ENCODE measurements at regions not wholly inside any gene's neighbourhood (a gene's known extent, or its start where the extent isn't known, plus 50 kb on each side); places are given as distances from the start of the nearest gene placed in this dataset.
"Not testable (repeated sequence)": the region's sequence is repeated elsewhere in the genome, so short reads cannot be mapped to it uniquely, and the experiment has no call there.

DNA sequence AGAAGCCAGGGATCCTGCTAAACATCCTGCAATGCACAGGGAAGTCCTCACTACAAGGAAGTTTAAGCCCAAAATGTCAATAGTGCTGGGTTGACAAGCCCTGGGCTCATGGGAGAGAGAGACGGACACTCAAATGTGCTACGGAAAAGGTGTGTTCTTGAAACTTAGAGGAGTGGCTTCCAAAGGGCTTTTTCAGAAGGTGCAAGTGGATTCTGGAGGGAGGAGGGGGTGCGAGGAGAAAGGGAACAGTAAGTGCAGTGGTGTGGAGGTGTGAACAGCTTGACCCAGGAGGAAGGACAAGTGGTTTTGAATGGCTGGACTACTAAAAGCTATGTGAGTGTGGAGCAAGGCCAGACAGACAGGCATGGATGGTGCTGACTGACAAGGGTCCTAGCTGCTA, 50.4 kb upstream of the CECR2 start:
- no peak for DNase-seq (ENCODE audit: low read depth)

DNA sequence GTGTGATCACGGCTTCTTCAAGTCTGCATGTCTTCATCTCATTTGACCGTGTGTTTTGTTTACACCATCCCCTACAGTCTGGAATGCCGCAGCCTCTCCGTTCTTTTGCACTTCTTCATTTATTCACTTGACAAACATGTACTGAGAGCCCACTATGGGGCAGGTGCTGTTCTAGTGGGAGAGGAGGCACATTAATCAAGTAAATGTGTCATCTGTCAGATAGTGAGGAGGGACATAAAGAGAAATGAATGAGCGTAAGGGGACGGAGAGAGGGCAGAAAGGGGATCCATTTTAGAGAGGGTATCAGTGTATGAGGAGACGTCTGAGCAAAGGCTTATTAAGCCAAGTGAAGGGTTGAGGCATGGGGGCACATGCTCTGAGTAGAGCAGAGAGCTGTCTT, 54.0 kb upstream of the CECR2 start:
- DNase-seq (ENCODE audit: low read depth) = no peak

DNA sequence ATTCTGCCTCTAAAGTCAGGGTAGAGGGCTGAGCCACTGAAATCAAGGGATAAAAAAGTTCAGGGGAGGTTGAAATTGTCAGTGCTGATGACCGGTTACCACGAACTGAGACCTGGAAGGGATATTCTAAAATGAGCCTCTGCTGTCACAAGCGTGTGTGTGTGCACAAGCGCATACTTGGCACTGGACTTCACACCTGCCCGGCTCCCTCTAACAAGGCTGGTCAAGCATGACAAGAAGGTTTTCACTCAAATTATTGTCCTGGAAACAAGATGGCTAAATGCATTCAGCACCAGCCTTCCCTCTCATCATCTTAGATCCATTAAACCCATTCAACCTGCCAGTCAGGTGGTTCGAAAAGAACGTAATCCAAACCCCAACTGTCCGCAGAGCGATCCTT, 54.8 kb upstream of the CECR2 start:
- DNase-seq (ENCODE audit: low read depth) = no peak

DNA sequence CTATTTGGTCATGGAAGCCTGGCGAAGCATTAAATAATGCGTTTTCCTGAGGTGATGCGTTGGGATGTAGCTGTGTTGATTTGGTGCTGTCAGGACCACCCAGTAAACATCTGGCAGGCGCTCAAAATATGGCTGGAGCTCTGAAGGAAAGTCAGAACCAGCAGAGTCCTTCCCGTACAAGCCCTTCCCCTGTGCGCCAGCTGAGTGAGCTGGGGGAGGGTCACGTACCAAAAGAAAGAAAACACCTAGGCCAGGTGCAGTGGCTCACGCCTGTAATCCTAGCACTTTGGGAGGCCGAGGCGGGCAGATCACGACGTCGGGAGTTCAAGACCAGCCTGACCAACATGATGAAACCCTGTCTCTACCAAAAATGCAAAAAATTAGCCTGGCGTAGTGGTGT, 55.6 kb upstream of the CECR2 start:
- DNase-seq (ENCODE audit: low read depth) = no peak

DNA sequence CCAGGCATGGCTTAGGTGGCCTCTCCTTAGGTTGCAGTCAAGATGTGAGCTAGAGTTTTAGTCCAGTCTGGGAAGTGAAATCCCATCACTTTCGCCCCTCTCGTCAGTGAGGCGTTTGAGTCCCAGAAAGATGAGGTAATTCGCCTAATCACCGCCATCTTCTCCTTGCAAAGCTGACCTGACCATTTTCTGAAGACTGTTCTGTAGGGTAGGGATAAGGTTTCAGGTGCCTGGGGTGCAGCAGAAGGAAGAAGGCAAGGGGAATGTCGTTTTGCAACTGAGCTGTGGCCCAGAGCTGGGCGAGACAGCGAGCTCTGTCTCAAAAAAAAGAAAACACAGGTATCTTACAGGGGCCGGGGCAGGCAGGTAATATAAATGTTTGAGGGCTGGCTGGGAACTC, 61.7 kb upstream of the CECR2 start:
- no peak for DNase-seq (ENCODE audit: low read depth)

DNA sequence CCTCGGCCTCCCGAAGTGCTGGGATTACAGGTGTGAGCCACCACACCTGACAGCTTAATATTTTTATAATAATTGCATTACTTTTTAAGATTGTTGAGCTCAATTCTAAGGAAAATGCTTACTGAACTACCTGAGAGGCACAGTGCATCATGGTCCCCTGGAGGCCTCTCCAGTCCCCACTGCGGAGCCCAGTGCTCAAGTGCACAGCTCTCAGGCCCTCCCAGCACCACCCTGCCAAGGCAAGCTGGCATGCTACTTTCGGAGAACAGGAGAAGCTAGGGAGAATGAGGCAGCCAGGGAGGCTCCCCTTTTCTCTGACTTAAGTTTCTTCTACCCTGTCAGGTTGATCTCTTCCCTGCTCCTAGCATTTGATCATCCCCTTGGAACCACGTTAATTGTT, 64.2 kb upstream of the CECR2 start:
- no peak for DNase-seq (ENCODE audit: low read depth)

DNA sequence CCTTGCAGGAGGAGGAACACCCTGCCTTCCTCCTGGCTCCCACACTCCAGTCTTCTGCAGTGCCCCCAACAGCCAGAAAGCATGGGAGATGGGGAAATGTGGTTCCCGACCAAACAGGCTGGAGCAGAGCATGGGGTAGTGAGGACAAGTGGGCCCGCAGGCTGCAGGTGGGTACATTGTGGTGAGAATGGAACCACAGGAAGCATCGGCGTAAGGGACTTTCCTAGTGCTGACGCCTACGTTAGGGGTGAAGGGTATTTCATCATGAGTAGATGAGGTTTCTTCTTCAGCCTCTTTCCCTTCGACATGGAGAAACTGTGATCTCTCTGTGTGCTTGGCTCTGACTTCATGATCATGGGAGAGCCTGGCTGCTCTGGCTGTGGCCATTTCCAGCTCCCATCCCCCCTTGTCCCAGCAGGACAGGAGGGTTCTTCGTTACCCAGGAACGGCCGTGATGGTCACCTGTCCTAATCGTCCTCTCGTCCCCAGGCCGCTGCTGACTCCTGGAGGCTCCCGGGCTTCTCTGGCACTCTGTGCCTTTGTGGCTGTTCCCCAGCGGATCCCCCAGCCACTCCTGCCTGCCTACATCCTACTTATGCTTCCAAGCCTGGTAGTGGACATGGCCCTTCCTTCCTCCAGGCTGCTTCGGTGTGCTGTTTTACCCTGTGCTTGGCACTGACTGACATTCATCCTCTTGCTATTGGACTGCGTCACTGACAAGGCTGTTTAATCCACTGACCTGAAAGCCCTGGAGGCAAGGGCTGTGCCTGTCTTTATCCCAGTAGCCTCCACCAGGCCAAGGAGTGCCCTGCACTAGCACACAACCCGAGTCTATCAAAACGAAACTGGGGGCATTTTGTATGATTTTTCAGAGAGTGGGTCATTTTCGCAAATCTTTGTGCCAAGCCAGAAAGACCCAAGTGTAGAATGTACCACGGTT, 65.2 kb upstream of the CECR2 start:
- peak; percentile 10 for DNase-seq (ENCODE audit: low read depth)

DNA sequence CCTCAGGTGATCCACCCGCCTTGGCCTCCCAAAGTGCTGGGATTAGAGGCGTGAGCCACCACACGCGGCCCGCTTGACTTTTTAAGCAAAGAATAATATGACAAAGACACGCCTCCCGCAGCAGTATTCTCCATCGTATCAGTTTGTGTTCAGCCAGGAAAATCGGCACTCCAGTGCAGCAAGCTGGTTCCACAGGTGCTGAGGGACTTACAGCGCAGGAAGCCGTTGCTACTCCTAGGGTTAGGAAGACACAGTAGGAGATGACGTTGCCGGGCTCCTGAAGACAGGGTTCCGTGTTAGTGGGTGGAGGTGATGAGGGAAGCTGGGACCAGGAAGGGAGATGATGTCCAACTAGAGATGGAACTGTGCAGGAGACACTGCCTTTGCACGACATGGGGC, 65.8 kb upstream of the CECR2 start:
- DNase-seq (ENCODE audit: low read depth) = no peak

DNA sequence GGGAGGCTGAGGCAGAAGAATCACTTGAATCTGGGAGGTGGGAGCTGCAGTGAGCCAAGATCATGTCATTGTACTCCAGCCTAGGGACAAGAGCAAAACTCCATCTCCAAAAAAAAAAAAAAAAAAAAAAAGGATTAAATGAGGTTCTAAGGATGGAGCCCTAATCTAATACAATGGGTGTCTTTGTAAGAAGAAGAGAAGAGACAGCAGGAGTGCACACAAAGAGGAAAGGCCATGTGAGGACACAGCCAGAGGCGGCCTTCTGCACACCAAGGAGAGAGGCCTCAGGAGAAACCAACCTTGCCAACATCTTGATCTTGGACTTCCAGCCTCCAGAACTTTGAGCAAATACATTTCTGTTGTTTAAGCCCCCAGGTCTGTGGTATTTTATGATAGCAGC, 66.6 kb upstream of the CECR2 start:
- no peak for DNase-seq (ENCODE audit: low read depth)

DNA sequence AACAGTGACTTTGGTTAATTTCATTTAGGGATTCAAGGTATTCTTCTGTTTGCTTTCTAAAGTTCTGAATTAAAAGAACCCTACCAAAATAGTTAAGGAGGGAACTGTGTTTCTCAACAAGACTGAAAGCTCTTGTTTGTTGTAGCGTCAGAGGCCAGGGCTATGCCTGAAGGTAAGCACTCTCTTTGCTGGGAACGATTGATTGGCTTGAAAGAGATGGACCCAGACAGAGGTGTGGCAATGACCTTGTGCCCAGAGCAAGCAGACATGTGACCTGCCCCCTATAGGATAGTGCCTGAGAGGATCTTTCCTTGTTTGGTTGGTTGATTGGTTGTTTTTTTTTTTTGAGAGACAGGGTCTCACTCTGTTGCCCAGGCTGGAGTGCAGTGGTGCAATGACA, 68.3 kb upstream of the CECR2 start:
- no peak for DNase-seq (ENCODE audit: low read depth)

DNA sequence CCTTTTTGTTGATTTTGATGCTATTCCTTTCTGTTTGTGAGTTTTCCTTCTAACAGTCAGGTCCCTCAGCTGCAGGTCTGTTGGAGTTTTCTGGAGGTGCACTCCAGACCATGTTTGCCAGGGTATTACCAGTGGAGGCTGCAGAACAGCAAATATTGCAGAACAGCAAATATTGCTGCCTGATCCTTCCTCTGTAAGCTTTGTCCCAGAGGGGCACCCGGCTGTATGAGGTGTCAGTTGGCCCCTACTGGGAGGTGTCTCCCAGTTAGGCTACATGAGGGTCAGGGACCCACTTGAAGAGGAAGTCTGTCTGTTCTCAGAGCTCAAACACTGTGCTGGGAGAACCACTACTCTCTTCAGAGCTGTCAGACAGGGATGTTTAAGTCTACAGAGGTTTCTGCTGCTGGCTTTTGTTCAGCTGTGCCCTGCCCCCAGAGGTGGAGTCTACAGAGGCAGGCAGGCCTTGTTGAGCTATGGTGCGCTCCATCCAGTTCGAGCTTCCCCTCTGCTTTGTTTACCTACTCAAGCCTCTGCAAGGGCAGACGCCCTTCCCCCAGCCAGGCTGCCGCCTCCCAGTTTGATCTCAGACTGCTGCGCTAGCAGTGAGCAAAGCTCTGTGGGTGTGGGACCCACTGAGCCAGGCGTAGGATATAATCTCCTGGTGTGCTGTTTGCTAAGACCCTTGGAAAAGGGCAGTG, 70.3 kb upstream of the CECR2 start:
- not testable (repeated sequence) for DNase-seq (ENCODE audit: low read depth)

DNA sequence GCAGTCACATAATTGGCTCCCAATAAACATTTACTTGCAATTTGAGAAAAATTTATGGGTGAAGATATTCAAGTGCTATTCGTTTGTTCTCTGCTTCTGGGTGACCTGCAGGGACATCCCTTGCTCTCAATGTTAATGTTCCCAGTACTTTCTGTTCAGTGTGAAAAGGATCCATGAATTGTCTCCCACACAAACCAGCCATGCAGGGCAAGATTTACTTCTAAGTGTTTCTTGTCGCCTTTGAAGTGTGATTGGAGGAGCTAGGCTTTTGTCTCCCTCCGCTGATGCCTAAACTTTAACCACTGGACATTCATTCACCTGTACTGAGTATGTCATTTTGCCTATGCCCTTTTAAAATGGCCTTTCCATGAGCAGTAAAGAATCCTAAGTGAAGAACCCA, 66.4 kb upstream of the ADA2 start:
- no peak for DNase-seq (ENCODE audit: low read depth)

DNA sequence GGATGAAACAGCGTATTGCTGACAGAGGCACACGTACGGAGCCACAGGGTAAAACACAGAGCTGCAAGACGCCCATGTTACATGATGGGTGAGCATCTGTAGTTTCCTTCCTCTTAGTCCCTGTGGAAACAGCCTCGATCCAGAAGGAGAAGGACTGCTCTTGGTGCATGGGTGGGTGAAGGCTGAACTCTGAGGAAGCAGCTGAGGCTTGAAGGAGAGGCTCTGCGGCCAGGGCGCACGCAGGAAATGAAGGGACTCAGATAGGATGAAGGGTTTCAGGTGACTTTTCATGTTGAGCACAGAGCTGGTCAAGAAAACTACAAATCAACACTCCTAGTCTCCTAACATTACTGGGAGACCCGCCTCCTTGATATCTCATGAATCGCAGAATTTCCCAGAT, 65.7 kb upstream of the ADA2 start:
- no peak for DNase-seq (ENCODE audit: low read depth)

DNA sequence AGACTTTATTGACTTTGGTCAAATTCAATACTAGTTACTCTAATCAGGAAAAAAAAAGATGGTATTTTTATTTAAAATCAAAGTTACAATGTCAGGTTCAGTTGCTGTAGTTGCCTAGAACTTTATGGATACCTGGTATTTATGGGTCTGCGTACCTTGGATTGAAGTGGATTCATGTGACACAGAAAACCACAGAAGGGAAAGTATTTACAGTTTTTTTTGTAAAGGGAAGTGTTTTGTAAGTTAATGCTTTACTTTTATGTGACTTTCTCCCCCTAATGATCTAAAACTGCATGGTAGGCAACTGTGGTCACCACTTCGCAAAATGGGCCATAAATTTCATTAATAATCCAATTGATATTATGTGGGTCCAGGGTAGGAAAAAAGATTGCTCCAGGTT, 65.2 kb upstream of the ADA2 start:
- DNase-seq (ENCODE audit: low read depth) = no peak

DNA sequence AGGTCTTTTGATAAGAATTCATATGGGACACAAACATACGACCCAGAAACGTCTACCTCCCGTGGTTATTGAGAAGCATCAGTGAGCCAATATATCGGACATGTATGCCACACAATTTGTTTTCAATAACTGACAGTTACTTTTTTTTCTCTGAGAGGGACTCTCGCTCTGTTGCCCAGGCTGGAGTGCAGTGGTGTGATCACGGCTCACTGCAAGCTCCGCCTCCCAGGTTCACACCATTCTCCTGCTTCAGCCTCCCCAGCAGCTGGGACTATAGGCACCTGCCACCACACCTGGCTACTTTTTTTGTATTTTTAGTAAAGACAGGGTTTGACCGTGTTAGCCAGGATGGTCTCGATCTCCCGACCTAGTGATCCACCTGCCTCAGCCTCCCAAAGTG, 64.6 kb upstream of the ADA2 start:
- not testable (repeated sequence) for DNase-seq (ENCODE audit: low read depth)

DNA sequence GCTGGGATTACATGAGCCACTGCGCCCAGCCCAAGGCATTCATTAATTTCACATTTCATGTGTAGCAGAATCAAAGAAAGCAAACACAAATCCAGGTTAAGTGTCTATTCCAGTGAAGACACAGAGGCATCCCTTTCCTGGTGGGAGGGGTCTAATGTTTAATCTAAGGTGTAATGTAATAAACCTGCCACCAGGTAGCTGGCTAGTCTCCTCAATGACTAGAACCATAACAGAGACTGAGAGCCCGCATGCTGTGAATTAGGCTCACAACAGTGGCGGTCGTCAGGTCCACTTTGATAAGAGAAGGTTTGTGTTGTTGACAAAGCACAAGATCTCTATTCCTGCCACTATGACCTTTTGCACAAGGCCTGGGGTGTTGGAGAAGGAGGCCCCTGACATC, 64.2 kb upstream of the ADA2 start:
- DNase-seq (ENCODE audit: low read depth) = no peak

DNA sequence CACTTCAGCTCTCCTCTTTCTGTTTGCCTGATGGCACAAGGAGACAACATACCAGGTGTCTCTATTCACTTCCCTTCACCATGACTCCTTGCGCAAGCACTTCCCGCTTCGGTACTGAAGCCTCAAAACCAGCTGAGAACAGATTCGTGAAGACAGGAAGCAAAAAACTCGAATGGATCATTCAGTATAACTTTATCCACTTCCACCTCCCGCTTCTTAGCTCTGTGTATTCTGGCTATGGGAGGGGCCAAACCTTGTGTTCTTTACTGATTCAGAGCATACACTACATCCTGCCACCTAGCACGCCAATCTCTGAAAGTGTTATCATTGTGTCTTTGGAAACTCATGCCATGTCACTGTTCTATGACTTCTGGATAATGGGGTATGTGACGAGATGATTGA, 62.2 kb upstream of the ADA2 start:
- no peak for DNase-seq (ENCODE audit: low read depth)

DNA sequence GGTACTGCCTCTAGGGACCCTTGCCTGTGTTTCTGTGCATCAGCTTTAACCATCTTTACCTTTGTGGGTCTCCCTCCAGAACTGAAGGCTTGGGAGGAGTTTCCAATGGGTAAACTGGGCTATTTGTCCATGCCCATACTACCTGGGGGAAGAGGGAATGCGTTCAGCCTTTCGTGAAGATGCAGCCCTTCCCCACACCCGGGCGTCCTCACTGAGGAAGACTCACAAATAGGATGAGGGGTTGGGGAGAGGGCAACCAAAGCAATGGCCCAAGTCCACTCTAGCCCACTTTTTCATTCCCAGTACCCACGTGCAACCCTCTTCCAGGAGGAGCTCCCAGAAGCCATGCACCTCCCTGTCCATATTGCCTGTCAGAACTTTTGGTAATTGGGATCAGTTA, 61.8 kb upstream of the ADA2 start:
- DNase-seq (ENCODE audit: low read depth) = no peak

DNA sequence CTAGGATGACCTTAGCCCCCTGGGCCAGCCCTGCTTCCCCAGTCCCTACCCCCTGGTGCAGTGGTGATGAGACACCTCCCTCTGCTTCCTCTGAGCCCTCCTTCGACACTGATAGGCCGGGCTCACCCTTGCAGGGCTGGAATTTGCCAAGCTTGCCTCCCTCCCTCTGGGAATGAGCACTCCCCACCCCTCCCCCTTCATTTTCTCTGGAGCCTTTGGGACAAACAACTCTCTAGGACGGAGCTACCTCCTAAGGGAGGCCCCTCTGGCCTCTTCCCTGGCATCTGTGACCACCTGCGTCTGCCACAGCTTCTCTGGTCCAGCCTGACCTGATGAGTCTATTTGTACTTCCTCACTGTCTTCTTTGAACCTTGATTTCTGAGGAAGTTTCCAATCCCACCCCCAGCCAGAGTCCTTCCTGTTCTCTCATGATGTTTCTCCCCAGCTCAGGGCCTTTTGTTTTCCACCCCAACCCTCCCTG, 53.3 kb upstream of the ADA2 start:
- no peak for DNase-seq (ENCODE audit: low read depth)

DNA sequence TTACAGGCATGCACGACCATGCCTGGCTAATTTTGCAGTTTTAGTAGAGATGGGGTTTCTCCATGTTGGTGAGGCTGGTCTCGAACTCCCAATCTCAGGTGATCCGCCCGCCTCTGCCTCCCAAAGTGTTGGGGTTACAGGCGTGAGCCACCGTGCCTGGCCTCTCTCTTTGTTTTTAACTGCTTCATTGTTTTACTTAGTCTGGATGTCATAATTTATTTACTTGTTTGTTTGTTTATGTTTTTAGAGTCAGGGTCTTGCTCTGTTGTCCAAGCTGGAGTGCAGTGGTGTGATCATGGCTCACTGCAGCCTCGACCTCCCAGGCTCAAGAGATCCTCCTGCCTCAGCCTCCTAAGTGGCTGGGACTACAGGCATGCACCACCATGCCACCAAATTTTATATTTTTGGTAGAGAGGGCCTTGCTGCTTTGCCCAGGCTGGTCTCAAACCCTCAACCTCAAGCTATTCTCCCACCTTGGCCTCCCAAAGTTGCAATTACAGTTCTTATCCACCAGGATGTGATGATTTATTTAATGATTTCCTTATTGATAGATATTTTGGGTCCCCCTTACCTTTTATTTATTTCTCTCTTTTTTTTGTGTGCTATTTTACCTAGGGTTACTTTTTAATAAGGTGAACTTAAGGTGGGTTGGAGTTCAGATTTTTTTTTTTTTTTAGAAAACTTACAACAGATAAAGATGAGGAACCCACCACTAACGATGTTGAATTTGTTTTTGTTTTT, 52.6 kb upstream of the ADA2 start:
- DNase-seq (ENCODE audit: low read depth) = no peak

DNA sequence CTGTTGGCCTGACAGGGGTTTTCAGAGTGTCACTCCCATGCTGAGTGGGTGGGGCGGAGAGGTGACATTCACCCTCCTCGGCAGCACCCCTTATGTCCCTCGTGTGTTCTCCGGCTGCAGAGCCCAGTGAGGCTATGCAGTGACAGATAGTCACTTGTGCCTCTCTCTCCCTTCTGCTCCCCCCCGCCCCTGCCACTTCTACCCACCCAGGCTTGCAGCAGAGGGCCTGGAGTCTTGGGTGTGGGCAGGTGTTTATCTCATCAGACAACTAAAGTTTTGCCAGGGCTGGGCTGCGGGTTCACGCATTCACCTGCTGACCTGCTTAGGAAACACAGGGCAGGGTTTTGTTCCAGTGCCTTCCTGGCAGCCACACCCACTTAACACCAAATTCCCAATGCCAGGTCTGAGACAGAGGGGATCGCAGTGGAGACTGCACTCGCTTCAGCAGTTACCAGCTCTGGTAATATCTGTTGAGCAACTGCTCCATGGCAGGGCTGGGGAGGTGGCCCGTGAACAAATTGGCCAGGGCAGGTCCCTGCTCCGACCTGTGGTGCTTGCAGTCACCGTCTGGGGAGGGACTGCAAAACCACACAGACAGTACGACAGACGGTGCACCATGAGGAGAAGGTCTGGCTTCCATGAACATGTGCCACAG, 50.5 kb upstream of the ADA2 start:
- DNase-seq (ENCODE audit: low read depth) = no peak

DNA sequence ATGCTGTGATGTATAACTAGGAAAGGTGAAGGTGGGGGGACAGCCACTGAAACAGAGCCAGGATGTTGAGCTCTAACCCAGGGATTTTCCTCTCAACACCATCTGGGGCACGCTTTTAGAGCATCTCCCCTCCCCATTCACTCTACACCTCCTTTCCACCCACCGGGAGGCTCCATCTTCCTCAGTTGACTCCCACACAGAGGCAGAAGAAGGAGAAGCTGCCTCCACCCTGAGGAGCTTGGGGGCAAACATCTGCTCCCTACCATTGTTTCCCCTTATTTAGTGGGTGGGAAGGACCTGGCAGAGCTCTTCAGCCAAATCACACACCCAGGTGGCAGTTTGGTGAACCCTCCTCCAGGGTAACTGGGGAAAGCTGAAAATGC, 50.0 kb upstream of the ADA2 start:
- no peak for DNase-seq (ENCODE audit: low read depth)
